ENCODE measurements at regions not wholly inside any gene's neighbourhood (a gene's known extent, or its start where the extent isn't known, plus 50 kb on each side); places are given as distances from the start of the nearest gene placed in this dataset.

- TF ChIP-seq, protein P1, sequence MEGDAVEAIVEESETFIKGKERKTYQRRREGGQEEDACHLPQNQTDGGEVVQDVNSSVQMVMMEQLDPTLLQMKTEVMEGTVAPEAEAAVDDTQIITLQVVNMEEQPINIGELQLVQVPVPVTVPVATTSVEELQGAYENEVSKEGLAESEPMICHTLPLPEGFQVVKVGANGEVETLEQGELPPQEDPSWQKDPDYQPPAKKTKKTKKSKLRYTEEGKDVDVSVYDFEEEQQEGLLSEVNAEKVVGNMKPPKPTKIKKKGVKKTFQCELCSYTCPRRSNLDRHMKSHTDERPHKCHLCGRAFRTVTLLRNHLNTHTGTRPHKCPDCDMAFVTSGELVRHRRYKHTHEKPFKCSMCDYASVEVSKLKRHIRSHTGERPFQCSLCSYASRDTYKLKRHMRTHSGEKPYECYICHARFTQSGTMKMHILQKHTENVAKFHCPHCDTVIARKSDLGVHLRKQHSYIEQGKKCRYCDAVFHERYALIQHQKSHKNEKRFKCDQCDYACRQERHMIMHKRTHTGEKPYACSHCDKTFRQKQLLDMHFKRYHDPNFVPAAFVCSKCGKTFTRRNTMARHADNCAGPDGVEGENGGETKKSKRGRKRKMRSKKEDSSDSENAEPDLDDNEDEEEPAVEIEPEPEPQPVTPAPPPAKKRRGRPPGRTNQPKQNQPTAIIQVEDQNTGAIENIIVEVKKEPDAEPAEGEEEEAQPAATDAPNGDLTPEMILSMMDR (IDR thresholded peaks at IDR 0.05; ENCODE audit: control insufficient read depth, insufficient read depth, low read depth, low read length, missing control alignments), result no peak
- no peak overlapping the region for H3K4me3 ChIP-seq (ENCODE audit: control insufficient read depth, low read depth, low read length)
Measured at GRCh38 chr5:65087154-65087553, 318.4 kb downstream of the CWC27 start.

GRCh38 chr5:65094279-65094678, 325.5 kb downstream of the CWC27 start:
- no peak for DNase-seq (ENCODE audit: low read depth)
- H3K4me3 ChIP-seq (ENCODE audit: control insufficient read depth, low read depth, low read length), result no peak overlapping the region
- TF ChIP-seq, protein P1 (IDR thresholded peaks at IDR 0.05; ENCODE audit: control insufficient read depth, insufficient read depth, low read depth, low read length, missing control alignments), result no peak

More at GRCh38 chr5:65087154-65087553, 318.4 kb downstream of the CWC27 start:
- no peak for DNase-seq (ENCODE audit: low read depth)

DNA sequence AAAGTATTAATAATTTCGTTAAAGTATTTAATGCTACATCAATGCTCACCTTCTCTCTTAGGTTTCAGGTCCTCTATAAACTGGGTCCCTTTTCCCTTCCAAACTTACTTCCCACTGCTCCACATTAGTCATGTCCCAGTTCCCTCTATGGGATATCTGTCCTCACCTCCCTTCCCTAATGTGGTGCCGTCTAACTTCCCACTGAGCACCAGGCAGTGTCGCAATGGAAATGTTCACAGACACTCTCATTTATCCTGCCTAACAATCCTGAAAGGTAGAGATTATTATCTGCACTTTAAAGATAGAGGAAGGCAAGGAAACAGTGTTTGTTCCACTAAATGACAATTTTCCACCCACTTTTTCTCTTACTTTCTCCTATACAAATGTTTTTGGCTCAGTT, 329.7 kb downstream of the CWC27 start:
- no peak for DNase-seq (ENCODE audit: low read depth)
- no peak overlapping the region for H3K4me3 ChIP-seq (ENCODE audit: control insufficient read depth, low read depth, low read length)
- TF ChIP-seq, protein P1 (IDR thresholded peaks at IDR 0.05; ENCODE audit: control insufficient read depth, insufficient read depth, low read depth, low read length, missing control alignments), result no peak
